GM12874 (cell line): ENCODE measurements at regions not wholly inside any gene's neighbourhood (a gene's known extent, or its start where the extent isn't known, plus 50 kb on each side); places are given as distances from the start of the nearest gene placed in this dataset.

Source experiments
- CTCF ChIP-seq: IDR thresholded peaks from 2 replicates; pipeline ENCODE4 v1.5.1; 2011; ENCODE audit warnings: low read depth, mild to moderate bottlenecking, control low read depth, low read length, moderate library complexity; ENCODE audit not compliant: insufficient read depth

DNA sequence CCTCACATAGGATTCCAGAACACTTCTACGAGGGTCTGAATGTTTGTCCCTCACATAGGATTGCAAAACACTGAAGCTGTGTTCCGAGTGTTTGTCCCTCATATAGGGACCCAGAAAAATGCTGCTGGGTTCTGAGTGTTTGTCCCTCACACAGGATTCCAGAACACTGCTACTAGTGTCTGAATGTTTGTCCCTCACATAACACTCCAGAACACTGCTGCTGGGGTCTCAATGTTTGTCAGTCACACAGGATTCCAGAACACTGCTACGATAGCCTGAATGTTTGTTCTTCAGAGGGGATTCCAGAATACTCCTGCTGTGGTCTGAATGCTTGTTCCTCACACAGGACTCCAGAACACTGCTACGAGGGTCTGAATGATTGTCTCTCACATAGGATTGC lies 218.7 kb downstream of the FOXD4L6 start:
- TF ChIP-seq CTCF, result no peak

DNA sequence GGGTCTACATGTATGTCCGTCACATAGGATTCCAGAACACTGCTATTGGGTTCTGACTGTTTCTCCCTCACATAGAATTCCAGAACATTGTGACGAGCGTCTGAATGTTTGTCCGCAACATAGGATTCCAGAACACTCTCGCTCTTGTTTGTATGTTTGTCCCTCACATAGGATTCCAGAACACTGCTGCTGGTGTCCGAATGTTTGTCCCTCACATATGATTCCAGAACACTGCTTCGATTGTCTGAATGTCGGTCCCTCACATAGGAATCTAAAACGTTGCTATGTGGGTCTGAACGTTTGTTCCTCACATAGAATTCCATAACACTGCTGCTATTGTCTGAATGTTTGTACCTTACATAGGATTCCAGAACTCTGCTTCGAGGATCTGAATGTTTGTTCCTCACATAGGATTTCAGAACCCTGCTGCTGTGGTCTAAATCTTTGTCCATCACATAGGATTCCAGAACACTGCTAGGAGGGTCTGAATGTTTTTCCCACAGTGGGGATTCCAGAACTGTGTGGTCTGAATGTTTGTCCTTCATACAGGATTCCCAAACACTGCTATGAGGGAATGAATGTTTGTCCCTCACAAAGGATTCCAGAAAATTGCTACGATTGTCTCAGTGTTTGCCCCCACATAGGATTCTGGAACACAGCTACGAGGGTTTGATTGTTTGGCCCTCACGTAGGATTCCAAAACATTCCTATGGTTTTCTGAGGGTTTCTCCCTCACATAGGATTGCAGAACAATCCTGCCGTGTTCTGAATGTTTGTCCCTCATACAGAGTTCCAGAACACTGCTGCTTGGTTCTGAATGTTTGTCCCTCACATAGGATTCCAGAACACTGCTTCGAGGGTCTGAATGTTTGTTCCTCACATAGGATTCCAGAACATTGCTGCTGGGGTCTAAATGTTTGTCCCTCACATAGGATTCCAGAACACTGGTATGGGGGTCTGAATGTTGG lies 220.5 kb downstream of the FOXD4L6 start:
- no peak for TF ChIP-seq CTCF

- no peak for TF ChIP-seq CTCF
Measured at GRCh38 chr9:40884072-40884901, 244.2 kb downstream of the FOXD4L6 start.
